ENCODE measurements at regions not wholly inside any gene's neighbourhood (a gene's known extent, or its start where the extent isn't known, plus 50 kb on each side); places are given as distances from the start of the nearest gene placed in this dataset.
"Not testable (repeated sequence)": the region's sequence is repeated elsewhere in the genome, so short reads cannot be mapped to it uniquely, and the experiment has no call there.

DNA sequence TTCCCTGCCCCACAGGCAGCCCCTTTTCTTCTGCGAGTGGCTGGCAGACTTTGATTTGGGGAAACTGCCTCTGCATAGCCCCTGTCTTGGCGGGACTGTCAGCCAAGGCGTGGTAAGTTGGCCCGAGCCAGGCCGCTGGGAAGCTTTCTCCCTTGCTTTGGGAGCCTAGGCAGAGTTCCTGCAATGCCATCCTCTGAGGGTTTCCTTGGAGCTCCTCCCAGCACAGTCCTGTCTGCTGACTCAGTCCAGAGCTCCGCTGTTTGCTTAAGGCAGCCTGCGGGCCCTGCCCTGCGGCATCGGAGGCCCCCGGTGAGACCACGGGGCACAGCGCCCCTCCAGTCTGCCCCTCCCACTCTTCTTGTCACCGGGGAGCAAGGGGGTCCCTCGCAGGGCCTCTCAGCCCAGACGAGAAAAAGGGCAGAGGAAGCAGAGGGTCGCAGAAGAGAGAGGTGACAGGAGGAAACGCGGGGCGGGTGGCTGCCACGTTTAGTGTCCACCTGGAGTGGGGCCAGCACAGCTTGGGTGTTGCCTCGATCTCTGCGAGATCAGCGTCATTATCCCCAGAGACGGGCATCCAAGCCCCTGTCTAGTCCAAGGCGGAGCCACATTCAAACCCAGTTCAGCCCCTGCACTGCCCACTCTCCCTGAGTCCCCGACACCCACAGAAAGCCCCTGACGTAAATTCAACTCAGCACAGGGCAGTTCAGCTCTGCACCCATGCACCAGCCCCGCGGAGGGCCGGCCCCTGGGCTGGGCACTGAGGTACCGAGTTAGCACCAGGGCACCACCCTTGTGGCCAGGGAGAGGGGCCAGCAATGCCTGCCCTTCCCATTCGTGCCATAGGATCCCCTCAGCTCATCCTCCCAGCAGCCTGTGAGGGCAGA lies 59.0 kb upstream of the CHST15 start:
- intact Hi-C loops (cut with micrococcal nuclease), result loop anchor here (2.0 kb wide), 1 partner anchor 80 kb away; no protein-coding TSS in a partner anchor

DNA sequence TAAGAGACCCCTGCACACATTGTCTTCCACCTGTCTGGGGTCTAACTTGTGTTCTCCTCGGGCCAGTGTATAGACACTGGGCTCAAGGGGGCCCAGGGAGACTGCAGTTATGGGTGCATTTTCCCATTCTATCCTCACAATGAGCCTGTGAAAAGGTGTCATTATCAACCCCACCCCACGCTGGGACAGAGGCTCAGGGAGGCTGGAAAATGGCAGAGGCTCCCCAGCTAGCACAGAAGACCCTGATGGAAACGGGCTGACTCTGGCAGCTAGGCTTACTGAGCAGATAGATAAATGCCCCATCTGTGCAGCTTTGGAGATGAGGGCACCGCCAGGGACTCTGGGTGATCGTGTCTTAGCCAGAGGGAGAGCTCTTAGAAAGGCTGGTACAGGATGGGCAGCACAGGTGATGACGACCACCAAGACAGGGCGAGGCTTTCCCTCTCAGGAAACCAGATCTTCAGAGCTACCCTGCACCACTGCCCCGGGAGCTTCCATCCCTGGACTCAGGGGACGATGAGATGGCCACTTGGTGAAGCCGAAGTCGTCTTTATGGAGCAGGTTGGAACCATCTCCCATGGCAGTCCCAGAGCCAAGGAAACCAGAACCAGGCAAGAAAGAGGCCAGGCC lies 58.2 kb upstream of the CHST15 start:
- intact Hi-C loops (cut with micrococcal nuclease), result loop anchor here (2.0 kb wide), 1 partner anchor 81 kb away; no protein-coding TSS in a partner anchor

DNA sequence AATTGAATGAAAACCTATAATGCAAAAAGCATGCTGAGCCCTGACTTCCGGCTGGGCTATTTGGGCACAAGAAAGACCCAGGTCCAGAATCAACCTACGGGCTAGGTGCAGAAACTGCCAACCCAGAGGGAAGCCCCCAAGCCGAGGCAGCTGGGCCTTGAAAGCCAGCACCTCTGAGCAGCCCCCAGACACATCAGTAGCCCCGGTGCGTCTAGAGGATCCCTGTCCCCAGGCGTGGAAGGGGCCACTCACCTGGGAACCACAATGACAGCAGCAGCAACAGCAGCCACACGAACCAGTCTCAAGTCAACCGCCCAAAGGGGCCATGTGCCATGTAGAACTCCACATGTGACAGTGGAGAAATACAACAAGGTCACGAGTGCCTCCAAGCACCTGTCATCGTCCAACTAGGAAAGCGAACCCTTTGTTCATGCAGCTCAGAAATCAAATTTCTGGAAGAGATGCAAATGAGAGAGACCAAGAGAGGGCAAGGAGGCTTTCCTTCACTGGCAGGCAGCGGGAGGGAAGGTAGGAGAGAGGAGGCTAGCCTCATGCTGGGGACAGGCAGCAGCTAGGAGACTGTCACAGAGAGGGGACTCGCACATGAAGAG lies 57.5 kb upstream of the CHST15 start:
- intact Hi-C loops (cut with micrococcal nuclease), result no loop called here

DNA sequence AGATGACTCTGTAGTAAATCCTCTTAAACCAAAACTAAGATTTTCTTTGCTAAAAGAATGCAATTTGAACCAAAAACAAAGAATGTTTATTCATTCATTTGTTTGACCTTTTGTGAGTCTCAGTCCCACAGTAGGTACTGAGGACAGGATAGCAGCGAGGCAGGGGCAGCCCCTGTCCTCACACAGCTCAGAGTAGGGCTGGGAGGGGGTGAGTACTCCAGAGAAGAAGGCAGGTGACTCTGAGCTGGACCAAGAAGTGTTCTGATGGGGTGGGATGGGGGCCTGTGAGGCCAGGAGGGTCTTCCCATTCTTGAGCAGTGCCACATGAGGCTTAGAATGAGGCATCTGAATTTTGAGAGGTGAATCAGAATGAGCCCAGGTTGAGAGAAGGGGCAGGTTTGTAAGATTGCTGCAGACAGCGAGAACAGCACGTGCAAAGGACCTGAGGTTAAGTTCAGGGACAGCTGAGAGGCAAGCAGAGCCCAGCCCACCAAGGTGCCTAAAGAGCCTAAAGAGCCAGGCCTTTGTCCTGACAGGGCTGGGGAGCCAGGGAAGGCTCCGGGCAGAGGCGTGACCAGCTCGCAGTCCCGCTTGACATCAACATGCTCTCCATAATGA lies 56.9 kb upstream of the CHST15 start:
- intact Hi-C loops (cut with micrococcal nuclease), result no loop called here

DNA sequence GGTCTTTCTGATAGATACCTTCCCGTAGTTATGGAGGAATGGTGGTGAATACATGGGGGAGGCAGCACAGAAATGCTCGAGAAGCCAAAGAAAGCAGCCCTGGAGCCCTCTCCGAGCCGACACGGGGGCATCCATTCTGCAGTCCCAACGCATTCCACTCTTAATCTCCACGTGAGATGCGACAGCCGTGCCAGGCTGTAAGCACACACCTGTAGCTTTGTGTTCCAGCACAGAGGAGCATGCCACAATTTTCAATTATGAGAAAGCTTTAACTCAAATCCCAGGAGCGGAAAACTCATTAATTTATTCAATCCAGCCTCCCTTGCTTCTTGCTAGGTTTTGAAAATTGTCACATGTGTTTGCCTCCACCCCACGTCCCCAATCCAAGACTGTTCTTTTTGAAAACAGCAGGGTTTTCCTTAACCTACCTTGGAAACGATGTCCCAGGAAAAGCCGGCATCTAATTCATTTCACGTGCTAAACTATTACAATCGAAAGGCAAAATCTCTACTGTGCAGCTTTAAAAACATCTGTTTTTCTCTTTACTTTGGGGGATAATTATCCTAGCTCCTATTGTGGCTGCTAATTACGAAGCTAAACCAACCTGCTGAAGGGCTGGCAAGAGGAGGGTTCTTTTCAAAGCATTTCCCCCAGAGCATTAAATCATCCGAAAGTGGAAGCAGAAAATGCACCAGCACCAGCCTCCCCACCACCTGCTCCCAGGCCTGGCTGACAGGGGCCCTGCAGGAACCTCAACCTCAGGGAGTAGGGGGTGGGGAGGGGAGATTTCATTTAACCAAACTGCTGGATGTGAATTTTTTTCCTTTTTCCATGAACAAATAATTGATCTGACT lies 56.0 kb upstream of the CHST15 start:
- intact Hi-C loops (cut with micrococcal nuclease), result no loop called here

DNA sequence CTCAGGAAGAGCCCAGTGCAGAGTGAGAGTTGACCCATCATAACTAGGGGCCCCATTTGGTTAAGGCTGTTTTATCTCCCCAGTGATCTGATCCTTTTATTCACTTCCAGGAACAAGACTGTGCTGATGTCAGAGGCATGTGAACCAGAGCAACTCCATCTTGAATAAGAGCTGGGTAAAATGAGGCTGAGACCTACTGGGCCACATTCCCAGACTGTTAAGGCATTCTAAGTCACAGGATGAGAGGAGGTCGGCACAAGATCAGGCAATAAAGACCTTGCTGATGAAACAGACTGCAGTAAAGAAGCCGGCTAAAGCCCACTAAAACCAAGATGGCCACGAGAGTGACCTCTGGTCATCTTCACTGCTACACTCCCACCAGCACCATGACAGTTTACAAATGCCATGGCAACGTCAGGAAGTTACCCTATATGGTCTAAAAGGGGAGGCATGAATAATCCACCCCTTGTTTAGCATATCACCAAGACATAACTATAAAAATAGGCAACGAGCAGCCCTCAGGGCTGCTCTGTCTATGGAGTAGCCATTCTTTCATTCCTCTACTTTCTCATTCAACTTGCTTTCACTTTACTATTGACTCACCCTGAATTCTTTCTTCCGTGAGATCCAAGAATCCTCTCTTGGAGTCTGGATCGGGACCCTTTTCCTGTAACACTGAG lies 55.3 kb upstream of the CHST15 start:
- intact Hi-C loops (cut with micrococcal nuclease), result not testable (repeated sequence)

DNA sequence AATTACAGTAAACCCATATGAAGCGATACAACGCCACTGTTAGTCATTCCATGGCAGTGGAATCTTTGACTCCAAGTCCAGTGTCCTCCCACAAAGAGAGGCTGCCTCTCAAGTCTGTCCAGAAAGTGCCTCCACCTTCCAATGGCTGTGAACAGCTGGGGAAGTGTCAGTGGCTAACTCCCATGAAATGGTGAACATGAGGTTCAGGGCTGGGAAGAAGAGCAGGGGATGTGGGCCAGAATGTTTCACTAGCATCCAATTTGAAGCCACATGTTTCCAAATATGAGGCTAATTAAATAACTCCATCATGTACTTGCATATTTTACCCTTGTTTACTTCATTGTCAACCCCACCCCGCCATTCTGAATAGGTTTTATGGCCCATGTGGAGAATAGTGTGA lies 53.1 kb upstream of the CHST15 start:
- intact Hi-C loops (cut with micrococcal nuclease), result no loop called here

DNA sequence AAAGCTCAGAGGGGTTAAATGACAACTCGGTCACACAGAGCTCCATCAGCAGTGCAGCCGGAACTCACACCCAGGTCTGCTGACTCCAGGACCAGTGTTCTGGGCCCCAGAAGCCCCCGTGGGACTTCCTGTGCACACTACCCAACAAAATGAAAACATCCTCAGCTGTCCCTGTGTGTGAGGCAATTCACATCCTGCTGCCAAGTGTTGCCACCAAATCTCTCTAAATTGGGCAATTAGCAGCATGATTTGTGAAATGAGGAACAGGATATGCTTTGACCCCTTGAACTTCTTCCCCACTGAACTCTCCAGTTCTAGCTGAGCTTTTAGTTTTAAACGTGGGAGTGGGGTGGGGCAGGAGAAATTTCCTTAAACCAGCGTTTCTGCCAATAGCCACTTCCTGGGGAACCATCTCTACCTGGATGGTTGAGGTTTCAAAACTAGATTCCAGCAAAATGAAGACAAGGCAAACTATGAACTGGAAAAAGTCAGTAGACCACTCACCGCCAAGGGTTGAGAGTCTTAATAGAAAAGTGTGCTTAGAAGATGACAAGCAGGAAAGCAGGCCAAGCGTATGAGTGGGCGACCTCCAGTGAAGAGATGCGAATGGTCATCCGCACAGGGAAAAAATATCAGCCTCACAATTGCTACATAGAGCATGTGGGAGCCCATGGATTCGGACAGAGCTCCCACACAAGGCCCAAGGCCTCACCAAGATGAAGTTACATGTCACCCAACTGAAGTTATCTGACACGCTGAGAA lies 51.9 kb upstream of the CHST15 start:
- intact Hi-C loops (cut with micrococcal nuclease), result no loop called here

DNA sequence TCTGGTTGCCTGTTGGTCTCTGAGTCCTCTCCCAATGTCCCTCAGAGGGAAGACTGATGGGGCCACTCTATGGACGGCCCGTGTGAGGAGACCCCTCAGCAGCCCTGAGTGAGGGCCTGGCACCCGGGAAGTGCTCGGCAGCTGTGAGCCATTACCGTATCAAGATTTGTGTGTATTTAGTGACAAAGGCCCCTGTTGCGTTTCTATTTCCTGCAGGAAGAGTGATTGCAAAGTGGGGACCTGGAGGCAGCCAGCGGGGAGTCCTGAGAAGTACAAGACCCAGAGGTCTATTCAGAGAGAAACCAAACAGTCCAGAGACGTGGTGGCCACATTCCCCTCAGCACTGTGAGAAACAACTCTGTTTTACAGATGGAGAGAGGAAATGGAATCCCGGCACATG lies 51.1 kb upstream of the CHST15 start:
- intact Hi-C loops (cut with micrococcal nuclease), result no loop called here

DNA sequence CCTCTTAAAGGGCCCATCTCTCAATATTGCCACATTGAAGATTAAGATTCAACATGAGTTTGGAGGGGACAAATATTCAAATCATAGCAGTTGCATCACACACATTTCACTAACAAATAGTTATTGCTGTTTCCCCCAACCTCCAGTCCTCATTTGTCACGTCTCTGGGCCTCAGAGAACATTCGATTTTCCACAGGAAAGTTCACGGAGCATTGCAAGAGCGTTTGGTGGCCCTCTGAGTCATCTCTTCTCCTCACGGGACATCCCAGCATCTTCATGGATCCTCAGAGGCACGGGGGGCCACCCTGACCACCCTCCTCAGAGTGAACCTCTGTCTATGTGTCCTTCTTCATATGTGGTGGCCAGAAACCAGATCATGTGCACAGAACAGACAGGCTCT lies 50.3 kb upstream of the CHST15 start:
- intact Hi-C loops (cut with micrococcal nuclease), result no loop called here

Measured in T-helper 1 cell treated with Interleukin-12 subunit alpha and Interleukin-12 subunit beta and Interleukin-4 antibody, amounts not matched to agents 30 ng/mL and 1 ng/mL, for 36 hours (primary cell).